Ishikawa (cell line): ENCODE measurements at regions not wholly inside any gene's neighbourhood (a gene's known extent, or its start where the extent isn't known, plus 50 kb on each side); places are given as distances from the start of the nearest gene placed in this dataset.

Experiments
- CREB1 ChIP-seq: IDR thresholded peaks from 2 replicates; pipeline ENCODE4 v1.6.1; 2012; ENCODE audit warnings: low read depth
- EGR1 ChIP-seq: IDR thresholded peaks from 2 replicates; pipeline ENCODE4 v1.6.1; 2012
- EP300 ChIP-seq: IDR thresholded peaks from 2 replicates; pipeline ENCODE4 v1.6.1; 2012; ENCODE audit warnings: borderline replicate concordance
- TAF1 ChIP-seq: IDR thresholded peaks from 2 replicates; pipeline ENCODE4 v1.6.1; 2012; ENCODE audit warnings: low read depth, mild to moderate bottlenecking
- TCF12 ChIP-seq: IDR thresholded peaks from 2 replicates; pipeline ENCODE4 v1.6.1; 2012; ENCODE audit warnings: low read depth
- YY1 ChIP-seq: IDR thresholded peaks from 2 replicates; pipeline ENCODE4 v1.6.1; 2012; ENCODE audit warnings: low read depth
- TF ChIP-seq, protein P1 (sequence below): IDR thresholded peaks from 2 replicates; pipeline ENCODE4 v1.6.1; 2012
- TF ChIP-seq, protein P2 (sequence below): IDR thresholded peaks from 2 replicates; pipeline ENCODE4 v1.6.1; 2012

DNA sequence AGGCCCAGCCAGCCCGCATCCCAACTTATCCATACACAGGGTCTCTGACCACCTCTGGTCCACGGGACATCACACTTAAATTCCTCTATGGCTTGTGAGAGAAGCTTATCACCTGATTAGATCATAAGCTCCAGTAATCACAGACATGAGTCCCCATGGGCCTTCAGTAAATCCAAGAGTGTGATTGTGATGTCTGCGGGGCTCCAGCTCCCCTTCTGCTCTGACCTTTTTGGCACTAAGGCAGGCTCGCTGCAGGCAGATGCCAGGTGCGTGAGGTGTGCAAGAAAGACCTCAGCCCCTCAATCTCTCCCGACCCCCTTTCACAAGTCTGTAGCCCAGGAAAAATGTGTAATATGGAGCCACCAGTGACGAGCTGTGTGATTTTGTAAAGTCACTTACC, 127.6 kb upstream of the DUSP22 start:
- TF ChIP-seq EP300 (no peak), YY1 (no peak), TAF1 (no peak), CREB1 (no peak), EGR1 (no peak), TCF12 (no peak)
- TF ChIP-seq, protein P1, sequence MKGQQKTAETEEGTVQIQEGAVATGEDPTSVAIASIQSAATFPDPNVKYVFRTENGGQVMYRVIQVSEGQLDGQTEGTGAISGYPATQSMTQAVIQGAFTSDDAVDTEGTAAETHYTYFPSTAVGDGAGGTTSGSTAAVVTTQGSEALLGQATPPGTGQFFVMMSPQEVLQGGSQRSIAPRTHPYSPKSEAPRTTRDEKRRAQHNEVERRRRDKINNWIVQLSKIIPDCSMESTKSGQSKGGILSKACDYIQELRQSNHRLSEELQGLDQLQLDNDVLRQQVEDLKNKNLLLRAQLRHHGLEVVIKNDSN: no peak
- TF ChIP-seq, protein P2, sequence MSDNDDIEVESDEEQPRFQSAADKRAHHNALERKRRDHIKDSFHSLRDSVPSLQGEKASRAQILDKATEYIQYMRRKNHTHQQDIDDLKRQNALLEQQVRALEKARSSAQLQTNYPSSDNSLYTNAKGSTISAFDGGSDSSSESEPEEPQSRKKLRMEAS: no peak
